ENCODE measurements at regions not wholly inside any gene's neighbourhood (a gene's known extent, or its start where the extent isn't known, plus 50 kb on each side); places are given as distances from the start of the nearest gene placed in this dataset.

DNA sequence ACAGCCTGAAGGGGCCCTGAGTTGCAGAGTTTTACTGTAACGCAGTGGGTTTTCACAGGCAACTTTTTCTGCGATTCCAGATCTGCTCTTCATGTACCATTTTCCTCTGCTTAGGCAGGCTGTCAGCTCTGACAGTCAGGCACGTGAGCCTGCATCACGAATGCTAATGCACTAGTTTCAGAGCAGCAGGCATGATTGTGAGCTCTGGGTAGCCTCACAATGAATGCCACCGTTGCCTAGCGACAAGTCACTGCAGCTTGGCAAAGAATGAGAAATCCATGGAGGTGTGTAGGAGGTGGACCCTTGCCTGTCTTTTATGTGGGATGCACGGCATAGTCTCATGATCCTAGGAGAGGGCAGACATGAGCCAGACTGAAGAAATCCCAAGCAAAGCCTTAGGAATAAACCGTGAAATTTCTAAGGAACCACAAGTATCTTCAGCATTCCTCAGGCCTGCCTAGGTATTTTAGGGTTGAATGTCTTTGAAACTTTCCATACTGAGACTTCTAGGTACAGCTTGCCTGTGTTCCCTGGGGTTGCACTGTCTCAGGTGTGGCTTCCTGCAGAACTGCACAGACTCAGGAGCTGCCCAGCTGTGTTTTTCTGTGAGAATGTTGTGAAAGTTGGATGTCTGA is 774.7 kb upstream of the TSPY4 start:
- TF ChIP-seq, protein P1, sequence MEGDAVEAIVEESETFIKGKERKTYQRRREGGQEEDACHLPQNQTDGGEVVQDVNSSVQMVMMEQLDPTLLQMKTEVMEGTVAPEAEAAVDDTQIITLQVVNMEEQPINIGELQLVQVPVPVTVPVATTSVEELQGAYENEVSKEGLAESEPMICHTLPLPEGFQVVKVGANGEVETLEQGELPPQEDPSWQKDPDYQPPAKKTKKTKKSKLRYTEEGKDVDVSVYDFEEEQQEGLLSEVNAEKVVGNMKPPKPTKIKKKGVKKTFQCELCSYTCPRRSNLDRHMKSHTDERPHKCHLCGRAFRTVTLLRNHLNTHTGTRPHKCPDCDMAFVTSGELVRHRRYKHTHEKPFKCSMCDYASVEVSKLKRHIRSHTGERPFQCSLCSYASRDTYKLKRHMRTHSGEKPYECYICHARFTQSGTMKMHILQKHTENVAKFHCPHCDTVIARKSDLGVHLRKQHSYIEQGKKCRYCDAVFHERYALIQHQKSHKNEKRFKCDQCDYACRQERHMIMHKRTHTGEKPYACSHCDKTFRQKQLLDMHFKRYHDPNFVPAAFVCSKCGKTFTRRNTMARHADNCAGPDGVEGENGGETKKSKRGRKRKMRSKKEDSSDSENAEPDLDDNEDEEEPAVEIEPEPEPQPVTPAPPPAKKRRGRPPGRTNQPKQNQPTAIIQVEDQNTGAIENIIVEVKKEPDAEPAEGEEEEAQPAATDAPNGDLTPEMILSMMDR (IDR thresholded peaks at IDR 0.05), result no peak
- TF ChIP-seq ZFX (IDR thresholded peaks at IDR 0.05; ENCODE audit: borderline replicate concordance), result no peak

Data from 22Rv1 (cell line).